H1 (cell line): ENCODE measurements at regions not wholly inside any gene's neighbourhood (a gene's known extent, or its start where the extent isn't known, plus 50 kb on each side); places are given as distances from the start of the nearest gene placed in this dataset.

Experiments
- E2F6 ChIP-seq: IDR thresholded peaks from 2 replicates; pipeline ENCODE4 v1.6.1; 2012; ENCODE audit warnings: inconsistent platforms
- MAX ChIP-seq: IDR thresholded peaks from 2 replicates; pipeline ENCODE4 v1.6.1; 2012; ENCODE audit warnings: inconsistent platforms
- TBP ChIP-seq: IDR thresholded peaks from 2 replicates; pipeline ENCODE4 v1.6.1; 2011; ENCODE audit warnings: low read depth, low read length, improper control_type of control experiment

- TF ChIP-seq TBP: no peak
- TF ChIP-seq MAX: no peak
- no peak for TF ChIP-seq E2F6
Measured at GRCh38 chr12:86959766-86960458, 703.7 kb upstream of the MGAT4C start (continued).
